H1 (cell line): ENCODE measurements at regions not wholly inside any gene's neighbourhood (a gene's known extent, or its start where the extent isn't known, plus 50 kb on each side); places are given as distances from the start of the nearest gene placed in this dataset.

Experiments
- ASH2L ChIP-seq: fragments of 200-600, 300-600 bp; sonication (generic); IDR thresholded peaks from one replicate; pipeline ENCODE4 v1.7.1; 2017; ENCODE audit warnings: low read length
- ATF2 ChIP-seq: IDR thresholded peaks from 2 replicates; pipeline ENCODE4 v1.6.1; 2012; ENCODE audit warnings: low read length, inconsistent platforms
- CBX8 ChIP-seq: fragments of 300-800, 300-1000 bp; sonication (generic); IDR thresholded peaks from 2 replicates; pipeline ENCODE4 v1.7.1; 2016; ENCODE audit warnings: low read depth, low read length, borderline replicate concordance
- CHD2 ChIP-seq: IDR thresholded peaks from 2 replicates; pipeline ENCODE4 v1.6.1; 2012; ENCODE audit warnings: low read length, improper control_type of control experiment
- CHD7 ChIP-seq: fragments of 300-600 bp; sonication (generic); IDR thresholded peaks from 2 replicates; pipeline ENCODE4 v1.7.1; 2012; ENCODE audit warnings: low read length, moderate library complexity, mild to moderate bottlenecking, inconsistent platforms; ENCODE audit not compliant: insufficient replicate concordance
- HDAC2 ChIP-seq, 2 experiments: fragments of 300-600 bp in 1 of 2; sonication (generic) in 1 of 2; IDR thresholded peaks; 2 replicates each; pipeline ENCODE4 v1.6.1; 2011 to 2012; ENCODE audit warnings: low read depth in 2 of 2, low read length in 2 of 2, mild to moderate bottlenecking in 2 of 2, moderate library complexity in 2 of 2, borderline replicate concordance in 1 of 2, inconsistent platforms in 1 of 2
- JUND ChIP-seq: IDR thresholded peaks from 2 replicates; pipeline ENCODE4 v1.6.1; 2011; ENCODE audit warnings: mild to moderate bottlenecking, improper control_type of control experiment, low read length
- KDM1A ChIP-seq: fragments of 200-600, 300-600 bp; sonication (generic); IDR thresholded peaks from 2 replicates; pipeline ENCODE4 v1.7.1; 2016; ENCODE audit warnings: mild to moderate bottlenecking, low read length, borderline replicate concordance
- RBBP5 ChIP-seq: IDR thresholded peaks from 2 replicates; pipeline ENCODE4 v1.7.1; 2012; ENCODE audit warnings: low read depth, mild to moderate bottlenecking, inconsistent platforms, low read length, moderate library complexity, borderline replicate concordance
- SAP30 ChIP-seq: fragments of 300-600 bp; sonication (generic); IDR thresholded peaks from 2 replicates; pipeline ENCODE4 v1.7.1; 2012; ENCODE audit warnings: low read length, moderate library complexity, mild to moderate bottlenecking, inconsistent platforms; ENCODE audit not compliant: insufficient read depth, insufficient replicate concordance

- TF ChIP-seq CHD7 (no peak), ATF2 (no peak), JUND (no peak), SAP30 (no peak), CBX8 (no peak), CHD2 (no peak), KDM1A (no peak), HDAC2 (IDR thresholded peaks at IDR 0.05; ENCODE audit: borderline replicate concordance in 1 of 2, low read depth in 2 of 2, low read length in 2 of 2) (no peak), RBBP5 (no peak), ASH2L (no peak)
Measured at GRCh38 chr18:22020867-22021370, 148.5 kb upstream of the GATA6 start (continued).
